DND-41 (cell line): ENCODE measurements at regions not wholly inside any gene's neighbourhood (a gene's known extent, or its start where the extent isn't known, plus 50 kb on each side); places are given as distances from the start of the nearest gene placed in this dataset.

Source experiments
- ATAC-seq: fragments of 200-7000 bp; cut with Tn5 transposase; 3 replicates; pipeline ENCODE4 v1.9.1; 2021; ENCODE audit warnings: low read depth; ENCODE audit not compliant: insufficient read depth
- DNase-seq: peaks from one replicate; pipeline ENCODE4 v3.0.0-alpha.2; 2020
- H2AFZ ChIP-seq: 2 replicates; pipeline ENCODE4 v1.6.0; 2012; ENCODE audit warnings: low read depth, low read length
- H3K27ac ChIP-seq: 2 replicates; pipeline ENCODE4 v1.5.1; 2012; ENCODE audit warnings: low read length, inconsistent platforms
- H3K27me3 ChIP-seq: fragments of 200-600 bp; sonication (generic); 2 replicates; pipeline ENCODE4 v1.6.0; 2012; ENCODE audit warnings: low read length, mild to moderate bottlenecking, inconsistent platforms; ENCODE audit not compliant: insufficient read depth, poor library complexity
- H3K36me3 ChIP-seq: 2 replicates; pipeline ENCODE4 v1.5.1; 2012; ENCODE audit warnings: low read length, inconsistent platforms; ENCODE audit not compliant: insufficient read depth
- H3K4me1 ChIP-seq: 2 replicates; pipeline ENCODE4 v1.5.1; 2012; ENCODE audit warnings: mild to moderate bottlenecking, low read length; ENCODE audit not compliant: insufficient read depth
- H3K4me2 ChIP-seq: 2 replicates; pipeline ENCODE4 v1.6.0; 2012; ENCODE audit warnings: mild to moderate bottlenecking, moderate library complexity, low read length, inconsistent platforms; ENCODE audit not compliant: insufficient read depth
- H3K4me3 ChIP-seq, 2 experiments: fragments of 200-600 bp in 1 of 2; shearing (Covaris generic) in 1 of 2; 2 replicates each; pipeline ENCODE4 v1.5.1; 2012 to 2016; ENCODE audit warnings: inconsistent platforms in 2 of 2, low read length in 2 of 2, mild to moderate bottlenecking in 2 of 2, low read depth in 1 of 2, moderate library complexity in 1 of 2
- H3K79me2 ChIP-seq: 2 replicates; pipeline ENCODE4 v1.6.0; 2012; ENCODE audit warnings: low read length, inconsistent platforms; ENCODE audit not compliant: insufficient read depth
- H3K9ac ChIP-seq: 2 replicates; pipeline ENCODE4 v1.6.0; 2012; ENCODE audit warnings: low read depth, mild to moderate bottlenecking, inconsistent platforms, low read length, moderate library complexity
- H3K9me3 ChIP-seq: 2 replicates; pipeline ENCODE4 v1.5.1; 2012; ENCODE audit warnings: low read length, moderate library complexity, mild to moderate bottlenecking, inconsistent platforms; ENCODE audit not compliant: insufficient read depth, severe bottlenecking
- H4K20me1 ChIP-seq: 2 replicates; pipeline ENCODE4 v1.6.0; 2012; ENCODE audit warnings: low read length; ENCODE audit not compliant: insufficient read depth
- CTCF ChIP-seq: IDR thresholded peaks from 2 replicates; pipeline ENCODE4 v1.5.1; 2012; ENCODE audit warnings: borderline replicate concordance, low read length, moderate library complexity, mild to moderate bottlenecking; ENCODE audit not compliant: poor library complexity, severe bottlenecking; ENCODE audit errors: extremely low read depth
- EZH2 ChIP-seq: IDR thresholded peaks from 3 replicates; pipeline ENCODE4 v1.6.1; 2012; ENCODE audit warnings: borderline replicate concordance, low read depth, mild to moderate bottlenecking, moderate library complexity, low read length, inconsistent platforms; ENCODE audit not compliant: severe bottlenecking

GRCh38 chr18:44482761-44483160, 197.9 kb upstream of the SETBP1 start:
- DNase-seq (no peak), ATAC-seq (no peak)
- no peaks in the 10 kb centered on the region for H3K4me1 ChIP-seq

GRCh38 chr18:44495151-44495550, 185.5 kb upstream of the SETBP1 start:
- no peak overlapping the region for H3K4me2 ChIP-seq
- no peak for DNase-seq
- no peaks in the 10 kb centered on the region for H3K36me3 ChIP-seq
- peaks cover 11% of the 10 kb centered on the region for H3K4me1 ChIP-seq
- H4K20me1 ChIP-seq = no peaks in the 10 kb centered on the region
- no peak overlapping the region for H3K27ac ChIP-seq
- no peaks in the 10 kb centered on the region for H3K27me3 ChIP-seq
- no peak overlapping the region for H3K4me3 ChIP-seq
- H3K79me2 ChIP-seq = no peaks in the 10 kb centered on the region
- no peaks in the 10 kb centered on the region for H3K9me3 ChIP-seq
- TF ChIP-seq EZH2 (no peak), CTCF (no peak)
- ATAC-seq = 0 out of 3 replicates have a peak, but pooled peaks have one; percentile 39
- H2AFZ ChIP-seq = no peak overlapping the region
- no peak overlapping the region for H3K9ac ChIP-seq

More at GRCh38 chr18:44482761-44483160, 197.9 kb upstream of the SETBP1 start:
- TF ChIP-seq CTCF (no peak), EZH2 (no peak)
- Histone ChIP-seq H3K36me3 (no peaks in the 10 kb centered on the region), H3K9me3 (peaks cover 10% of the 10 kb centered on the region), H4K20me1 (no peaks in the 10 kb centered on the region), H3K9ac (no peak overlapping the region), H3K27ac (no peak overlapping the region), H2AFZ (no peak overlapping the region), H3K79me2 (no peaks in the 10 kb centered on the region), H3K27me3 (no peaks in the 10 kb centered on the region), H3K4me2 (no peak overlapping the region), H3K4me3 (no peak overlapping the region)

- Histone ChIP-seq H3K9ac (no peak overlapping the region), H3K9me3 (no peaks in the 10 kb centered on the region), H3K36me3 (no peaks in the 10 kb centered on the region), H2AFZ (no peak overlapping the region), H4K20me1 (no peaks in the 10 kb centered on the region), H3K27ac (no peak overlapping the region), H3K4me3 (no peak overlapping the region), H3K4me1 (peaks cover 33% of the 10 kb centered on the region), H3K79me2 (no peaks in the 10 kb centered on the region), H3K27me3 (no peaks in the 10 kb centered on the region), H3K4me2 (no peak overlapping the region)
- ATAC-seq (no peak), DNase-seq (no peak)
- TF ChIP-seq CTCF (no peak), EZH2 (no peak)
These were observed 183.4 kb upstream of the SETBP1 start for GRCh38 chr18:44497311-44497710.

GRCh38 chr18:44497757-44498490, 182.8 kb upstream of the SETBP1 start:
- H3K4me2 ChIP-seq = no peak overlapping the region
- TF ChIP-seq EZH2 = no peak
- TF ChIP-seq CTCF = no peak
- H3K4me3 ChIP-seq = no peak overlapping the region
- H3K4me1 ChIP-seq = peaks cover 39% of the 10 kb centered on the region
- no peak overlapping the region for H3K27ac ChIP-seq
- H3K27me3 ChIP-seq = no peaks in the 10 kb centered on the region
- H3K9me3 ChIP-seq = no peaks in the 10 kb centered on the region
- no peak overlapping the region for H2AFZ ChIP-seq
- no peak for ATAC-seq
- no peaks in the 10 kb centered on the region for H3K36me3 ChIP-seq
- no peak for DNase-seq
- no peaks in the 10 kb centered on the region for H4K20me1 ChIP-seq
- no peak overlapping the region for H3K9ac ChIP-seq
- no peaks in the 10 kb centered on the region for H3K79me2 ChIP-seq
